ENCODE measurements at regions not wholly inside any gene's neighbourhood (a gene's known extent, or its start where the extent isn't known, plus 50 kb on each side); places are given as distances from the start of the nearest gene placed in this dataset.

- DNase-seq, result peak in 1 of 2 experiments; percentile 48
Measured at GRCh38 chr2:237171396-237171795, 85.7 kb downstream of the COPS8 start.

GRCh38 chr2:237171881-237172280 is 86.2 kb downstream of the COPS8 start:
- DNase-seq, result no peak

GRCh38 chr2:237177052-237177451 is 91.4 kb downstream of the COPS8 start:
- DNase-seq, result no peak

DNA sequence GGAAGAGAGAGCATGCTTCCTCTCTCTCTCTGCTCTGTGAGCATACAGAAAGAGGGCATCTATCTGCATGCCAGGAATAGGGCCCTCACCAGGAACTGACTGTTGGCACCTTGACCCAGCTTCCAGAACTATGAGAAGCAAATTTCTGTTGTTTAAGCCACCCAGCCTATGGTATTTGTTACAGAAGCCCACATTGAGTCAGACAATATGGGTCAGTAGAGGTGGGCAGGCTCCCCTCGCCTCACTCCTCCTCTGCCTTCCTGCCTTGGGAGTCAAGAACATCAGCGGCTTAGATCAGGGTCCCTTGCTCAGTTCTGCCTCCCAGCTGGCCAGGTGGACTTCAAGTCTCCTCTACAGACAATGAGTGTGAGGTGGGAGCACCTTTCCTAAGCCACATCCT is 92.3 kb downstream of the COPS8 start:
- no peak for DNase-seq

DNA sequence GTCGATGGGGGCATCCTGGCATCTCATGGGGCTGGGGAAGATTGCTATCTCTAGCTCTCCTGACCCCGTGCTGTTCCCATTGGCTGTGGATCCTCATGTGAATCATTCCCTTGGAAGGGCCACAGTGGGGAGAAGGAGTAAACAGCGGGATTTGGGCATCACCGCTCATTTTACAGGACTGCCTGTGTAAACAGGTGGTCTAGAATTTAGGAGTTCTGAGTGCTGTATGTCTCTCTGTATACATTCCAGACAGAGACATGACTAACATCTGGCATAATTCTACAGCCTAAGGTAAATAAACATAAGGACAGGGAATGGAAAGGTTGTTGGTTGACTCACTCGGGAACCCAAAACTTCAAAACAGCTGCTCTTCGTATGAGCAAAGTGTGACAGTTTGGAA is 92.7 kb downstream of the COPS8 start:
- DNase-seq, result no peak

GRCh38 chr2:237179161-237179560 is 93.5 kb downstream of the COPS8 start:
- no peak for DNase-seq

DNA sequence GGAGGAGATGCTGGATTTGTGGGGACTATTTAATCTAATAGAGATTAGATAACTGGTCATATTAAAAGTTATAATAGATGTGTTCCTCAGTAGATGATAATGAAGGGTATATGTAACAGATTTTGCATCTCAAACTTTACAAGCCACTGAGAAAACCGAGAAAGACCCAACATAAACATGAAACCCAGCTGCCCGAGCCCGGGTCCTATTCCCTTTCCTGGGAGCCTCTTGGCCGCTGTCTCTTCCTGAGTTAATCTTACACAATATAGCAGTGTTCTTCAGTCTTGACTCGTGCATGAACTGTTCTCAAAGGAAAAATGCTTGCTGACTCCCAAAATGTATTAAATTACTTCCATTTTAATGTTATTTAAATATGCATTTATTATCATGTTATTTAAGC is 94.5 kb downstream of the COPS8 start:
- no peak for DNase-seq

- no peak for DNase-seq
Measured at GRCh38 chr2:237180987-237181386, 95.3 kb downstream of the COPS8 start.

DNA sequence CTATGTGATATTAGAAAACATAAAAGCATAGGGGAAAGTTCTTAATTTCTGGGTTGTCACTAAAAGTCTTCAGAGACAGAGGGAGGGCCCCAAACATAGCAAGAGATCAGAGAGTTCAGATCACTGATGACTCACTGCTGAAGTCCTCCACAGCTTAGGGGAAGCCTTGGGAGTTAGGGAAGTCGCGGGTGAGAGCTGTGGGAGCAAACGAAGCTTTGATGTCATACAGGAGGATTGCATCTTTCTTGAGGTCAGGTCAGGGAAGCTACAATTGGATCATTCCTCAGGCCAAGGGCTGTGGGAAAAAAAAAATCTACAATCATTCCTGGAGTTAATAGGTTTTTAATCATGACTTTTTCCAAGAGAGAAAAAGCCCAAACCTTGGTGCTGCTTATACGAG is 96.2 kb downstream of the COPS8 start:
- no peak for DNase-seq

- DNase-seq, result no peak
Measured at GRCh38 chr2:237182422-237183123, 96.9 kb downstream of the COPS8 start.

DNA sequence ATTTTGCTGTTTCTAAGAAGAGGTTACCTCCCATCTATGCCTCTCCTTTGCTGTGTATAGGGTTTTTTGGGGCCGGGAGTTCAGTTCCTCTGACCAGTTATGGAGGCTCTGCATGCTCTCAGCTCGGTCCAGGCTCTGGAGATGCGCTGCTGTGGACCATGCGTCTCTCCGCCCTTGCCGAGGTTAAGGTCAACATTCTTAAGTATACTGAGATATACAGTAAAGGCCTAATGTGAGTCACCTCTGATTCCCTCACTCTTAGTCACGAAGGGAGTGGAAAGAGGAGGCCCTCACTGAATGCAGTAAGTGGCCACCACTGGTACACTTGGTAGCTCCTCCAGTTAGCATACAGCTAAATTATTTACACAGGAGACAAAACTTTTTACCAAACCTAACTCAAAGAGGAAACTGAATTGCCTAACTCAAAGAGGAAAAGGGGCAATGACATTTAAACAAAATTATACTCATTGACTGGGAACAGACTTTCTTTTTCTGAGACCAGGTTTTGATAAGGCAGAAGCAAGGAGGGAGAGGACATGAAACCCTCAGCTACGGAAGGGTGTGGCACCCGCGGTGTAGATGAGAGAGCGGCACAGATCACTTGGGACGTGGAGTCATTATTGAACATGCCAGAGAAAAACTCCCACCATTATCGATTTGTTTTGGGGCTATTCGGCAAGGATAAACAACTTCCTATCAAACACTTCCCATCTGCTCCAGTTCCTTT is 98.7 kb downstream of the COPS8 start:
- no peak for DNase-seq

DNA sequence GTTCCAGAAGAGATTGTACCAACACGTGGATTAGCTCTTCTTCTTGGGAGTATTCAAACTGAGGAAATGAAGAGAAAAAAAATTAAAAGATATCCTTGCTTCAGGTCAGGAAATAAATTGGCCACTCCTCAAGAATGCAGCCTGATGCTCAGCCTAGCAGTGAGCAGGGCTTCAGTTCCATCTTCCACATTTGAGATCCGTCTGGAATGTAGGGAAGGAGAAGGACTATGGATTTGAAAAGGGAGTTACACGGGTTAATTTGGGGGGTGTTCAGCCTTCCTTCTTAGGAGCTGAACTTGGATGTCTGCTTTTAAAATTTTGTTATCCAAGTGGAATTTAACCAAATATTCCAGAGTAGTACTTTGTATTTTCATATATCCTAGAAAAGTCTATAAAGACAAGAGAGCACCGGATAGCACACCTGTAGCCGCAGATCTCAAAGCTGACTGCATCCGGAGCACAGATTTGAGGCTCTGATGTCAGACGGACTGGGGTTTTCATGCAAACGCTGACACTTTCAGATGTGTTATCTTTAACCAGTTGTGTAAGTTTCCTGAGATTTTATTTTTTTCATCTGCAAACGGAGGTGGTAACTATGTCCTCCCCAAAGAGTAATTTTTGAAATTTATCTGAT is 99.3 kb downstream of the COPS8 start:
- no peak for DNase-seq

DNA sequence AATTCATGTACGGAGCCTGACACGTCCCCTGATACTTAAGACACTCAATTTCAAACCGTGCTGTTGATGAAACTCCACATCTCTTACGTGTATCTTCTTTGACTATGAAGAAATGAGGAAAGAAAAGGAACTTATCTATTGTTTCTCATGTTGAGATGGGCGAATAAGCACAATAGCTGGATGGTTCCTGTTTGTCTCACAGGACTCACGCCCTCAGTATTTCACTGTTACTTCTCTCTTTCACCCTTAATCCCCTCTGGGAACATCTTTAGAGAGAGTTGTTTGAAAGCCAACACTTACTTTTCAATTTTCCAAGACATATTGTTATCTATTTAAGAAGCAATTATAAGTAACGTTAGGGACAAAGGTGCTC is 99.8 kb downstream of the COPS8 start:
- DNase-seq, result no peak

DNA sequence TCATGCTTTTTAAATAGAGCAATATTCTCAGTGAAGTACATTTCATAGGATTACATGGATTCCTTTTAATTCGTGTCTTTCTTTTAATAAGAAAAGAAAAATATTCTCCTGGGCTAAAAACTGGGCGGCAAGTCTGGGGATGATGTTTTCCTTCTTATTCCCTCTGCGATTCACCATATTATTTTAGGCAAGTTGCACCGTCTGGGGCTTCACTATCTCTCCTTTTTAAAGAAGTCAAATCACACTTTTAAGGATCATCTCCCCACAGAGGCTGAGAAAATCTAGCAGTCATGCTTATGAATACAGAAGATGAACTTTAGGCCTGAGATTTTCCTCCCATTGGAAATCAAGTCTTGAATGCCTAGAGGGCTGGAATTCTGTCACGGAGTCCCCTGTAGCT is 104.1 kb downstream of the COPS8 start:
- DNase-seq, result no peak

GRCh38 chr2:237190966-237191713 is 105.5 kb downstream of the COPS8 start:
- DNase-seq, result peak in 1 of 2 experiments; percentile 6

- no peak for DNase-seq
Measured at GRCh38 chr2:237191714-237192081, 106.0 kb downstream of the COPS8 start.

- DNase-seq, result no peak
Measured at GRCh38 chr2:237192881-237193280, 107.2 kb downstream of the COPS8 start.

DNA sequence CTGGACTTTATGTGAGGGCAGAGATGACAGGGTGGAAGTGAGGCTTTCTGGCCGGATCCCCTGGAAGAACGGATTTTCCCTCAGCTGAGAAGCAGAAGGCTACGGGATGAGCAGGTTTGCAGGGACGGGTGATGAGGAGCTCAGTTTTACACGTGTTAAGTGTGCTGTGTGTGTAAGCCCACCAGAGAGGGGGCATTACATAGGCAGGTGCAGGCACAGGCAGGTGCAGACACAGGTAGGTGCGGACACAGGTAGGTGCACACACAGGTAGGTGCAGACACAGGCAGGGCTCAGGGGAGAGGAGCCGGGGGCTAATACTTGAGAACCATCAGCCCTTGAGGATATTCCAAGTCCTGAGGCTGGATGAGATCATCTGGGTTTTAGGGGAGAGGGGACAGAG is 107.7 kb downstream of the COPS8 start:
- no peak for DNase-seq

GRCh38 chr2:237194081-237194480 is 108.4 kb downstream of the COPS8 start:
- DNase-seq, result no peak

GRCh38 chr2:237194906-237195305 is 109.2 kb downstream of the COPS8 start:
- no peak for DNase-seq

- no peak for DNase-seq
Measured at GRCh38 chr2:237195396-237196120, 109.9 kb downstream of the COPS8 start.

DNA sequence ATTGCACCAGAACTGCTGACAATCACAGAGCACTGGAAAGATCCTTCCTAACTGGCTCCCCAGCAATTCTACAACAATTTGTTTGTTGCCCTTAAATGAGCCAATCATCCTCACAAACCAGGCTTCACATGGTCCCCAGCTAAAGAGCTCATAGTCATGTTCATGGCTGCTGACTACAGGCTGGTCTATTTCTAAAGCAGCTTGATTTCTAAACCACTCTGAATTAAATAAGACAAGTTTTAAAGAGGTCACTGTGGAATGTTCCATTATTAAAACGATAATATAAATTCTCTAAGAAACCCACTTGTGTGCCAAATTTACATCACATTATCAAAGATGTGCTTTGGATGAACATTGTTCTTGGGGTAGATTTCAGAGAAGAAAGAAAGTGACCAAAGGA is 110.7 kb downstream of the COPS8 start:
- DNase-seq, result no peak

Data from NCI-H446 (cell line).